Keratinocyte (primary cell): ENCODE measurements at regions not wholly inside any gene's neighbourhood (a gene's known extent, or its start where the extent isn't known, plus 50 kb on each side); places are given as distances from the start of the nearest gene placed in this dataset.

ENCODE experiments used
- CTCF ChIP-seq, 3 experiments: IDR thresholded peaks in 1 of 3; conservative IDR thresholded peaks in 1 of 3; optimal IDR thresholded peaks in 1 of 3; 2 replicates in 2 of 3; 3 replicates in 1 of 3; pipeline versions ENCODE3 to v1.5.1; 2011; ENCODE audit warnings: low read length in 3 of 3, mild to moderate bottlenecking in 3 of 3, moderate library complexity in 2 of 3, control low read depth in 1 of 3, inconsistent platforms in 1 of 3; ENCODE audit not compliant: insufficient read depth in 2 of 3; ENCODE audit errors: extremely low read depth in 1 of 3
- EZH2 ChIP-seq: IDR thresholded peaks from one replicate; pipeline ENCODE4 v1.6.1; 2012; ENCODE audit warnings: inconsistent platforms, mild to moderate bottlenecking, low read length, moderate library complexity

GRCh38 chr12:67758521-67758920 is 110.0 kb downstream of the DYRK2 start:
- TF ChIP-seq CTCF (optimal IDR thresholded peaks at IDR 0.05 in 1 of 3, IDR thresholded peaks at IDR 0.05 in 1 of 3, conservative IDR thresholded peaks at IDR 0.05 in 1 of 3; ENCODE audit: extremely low read depth in 1 of 3, insufficient read depth in 2 of 3, low read length in 3 of 3) (no peak), EZH2 (no peak)
